HG02588 (cell line): ENCODE measurements at regions not wholly inside any gene's neighbourhood (a gene's known extent, or its start where the extent isn't known, plus 50 kb on each side); places are given as distances from the start of the nearest gene placed in this dataset.
A peak's percentile ranks its signal among the peaks of the same experiment; 100 is the strongest.

Source experiments
- ATAC-seq: cut with Tn5 transposase; IDR thresholded peaks from one replicate; pipeline ENCODE4 v1.9.1; 2021; ENCODE audit warnings: mild to moderate bottlenecking, moderate library complexity; ENCODE audit not compliant: unreplicated experiment

GRCh38 chr6:26280407-26280806 is 84.6 kb upstream of the BTN3A2 start:
- ATAC-seq = no peak

- no peak for ATAC-seq
Observed at GRCh38 chr6:26284537-26285142, 80.4 kb upstream of the BTN3A2 start.

- ATAC-seq = peak; percentile 80
Observed at GRCh38 chr6:26285143-26286134, 79.6 kb upstream of the BTN3A2 start.

GRCh38 chr6:26286168-26286877 is 78.7 kb upstream of the BTN3A2 start:
- ATAC-seq = no peak

- ATAC-seq = no peak
Observed at GRCh38 chr6:26288155-26288554, 76.8 kb upstream of the BTN3A2 start.

- ATAC-seq = no peak
Observed at GRCh38 chr6:26290941-26291340, 74.1 kb upstream of the BTN3A2 start.

GRCh38 chr6:26292709-26293108 is 72.3 kb upstream of the BTN3A2 start:
- no peak for ATAC-seq

- ATAC-seq = no peak
Observed at GRCh38 chr6:26294302-26294701, 70.7 kb upstream of the BTN3A2 start.

GRCh38 chr6:26295691-26296555 is 69.1 kb upstream of the BTN3A2 start:
- ATAC-seq = no peak

GRCh38 chr6:26296556-26296856 is 68.5 kb upstream of the BTN3A2 start:
- no peak for ATAC-seq

GRCh38 chr6:26296857-26297648 is 67.9 kb upstream of the BTN3A2 start:
- no peak for ATAC-seq

GRCh38 chr6:26299286-26300042 is 65.5 kb upstream of the BTN3A2 start:
- ATAC-seq = no peak

GRCh38 chr6:26300043-26300331 is 65.0 kb upstream of the BTN3A2 start:
- ATAC-seq = no peak

- ATAC-seq = no peak
Observed at GRCh38 chr6:26300359-26300758, 64.6 kb upstream of the BTN3A2 start.

- ATAC-seq = no peak
Observed at GRCh38 chr6:26300828-26301227, 64.2 kb upstream of the BTN3A2 start.

GRCh38 chr6:26301638-26302037 is 63.4 kb upstream of the BTN3A2 start:
- no peak for ATAC-seq

- ATAC-seq = no peak
Observed at GRCh38 chr6:26302941-26303559, 61.9 kb upstream of the BTN3A2 start.

GRCh38 chr6:26304213-26304796 is 60.7 kb upstream of the BTN3A2 start:
- ATAC-seq = no peak
